ENCODE measurements at regions not wholly inside any gene's neighbourhood (a gene's known extent, or its start where the extent isn't known, plus 50 kb on each side); places are given as distances from the start of the nearest gene placed in this dataset.

DNA sequence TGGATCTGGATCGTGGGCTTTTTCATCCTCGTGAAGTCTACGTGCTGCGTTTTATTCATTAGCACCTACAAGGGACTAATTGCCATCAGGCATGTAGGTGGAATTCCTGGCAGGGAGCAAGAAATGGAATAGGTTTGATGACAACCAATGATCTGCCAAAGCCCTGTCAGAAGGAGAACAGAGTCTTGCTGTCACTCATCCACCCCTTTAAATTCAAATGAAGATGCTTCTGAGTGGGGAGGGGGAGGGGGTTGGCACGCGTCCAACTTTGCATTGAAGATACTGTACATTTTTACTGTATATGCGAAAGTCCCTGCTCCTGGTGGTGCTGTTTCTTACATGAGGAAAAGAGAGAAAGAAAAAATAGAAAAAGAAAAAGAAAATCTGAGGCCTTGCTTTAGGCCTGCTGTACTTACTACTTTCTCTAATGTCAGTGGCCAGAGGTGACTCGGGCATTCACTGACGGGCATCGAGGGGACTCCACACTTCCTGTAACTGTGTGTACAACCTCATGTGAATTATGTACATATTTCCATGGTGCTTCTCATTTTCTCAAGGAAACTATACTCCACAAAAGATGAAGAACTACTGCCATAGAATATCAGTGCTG is 569.1 kb downstream of the INHBA start:
- 71% methylated on average over 10 of the region's 10 CpGs for WGBS, 2 donors
- ATAC-seq (ENCODE audit: insufficient read depth, low FRiP score) = no peak
- H3K9me3 ChIP-seq (ENCODE audit: control insufficient read depth in 4 of 4, insufficient read depth in 3 of 4, low read length in 3 of 4) = no peaks in the 10 kb centered on the region

DNA sequence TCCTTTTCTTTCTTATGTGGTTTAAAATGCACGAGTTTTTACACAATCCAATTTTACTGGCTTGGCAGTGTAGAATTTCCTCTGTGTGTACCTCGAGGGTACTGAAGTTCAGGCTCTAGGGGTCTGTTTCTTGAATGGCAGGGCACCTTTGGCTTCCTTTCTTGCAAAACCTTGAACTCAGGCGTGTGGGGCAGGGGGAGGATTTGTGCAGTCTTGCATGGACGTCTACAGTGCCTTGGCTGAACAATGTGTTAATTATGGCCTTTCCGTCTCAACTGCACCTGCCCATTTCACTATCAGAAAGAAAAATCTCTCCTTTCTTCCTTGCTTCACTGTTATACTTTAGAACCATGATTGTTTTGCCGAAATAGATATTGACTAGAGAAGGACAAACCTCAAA is 570.9 kb downstream of the INHBA start:
- Histone ChIP-seq H3K4me1 (ENCODE audit: control insufficient read depth in 5 of 5, insufficient read depth in 5 of 5, low read length in 5 of 5) (peaks cover 0 to 1% (median 0%) of the 10 kb centered on the region in 5 donors), H3K27ac (ENCODE audit: low read depth in 1 of 2, low read length in 1 of 2) (no peak overlapping the region), H3K4me3 (no peak overlapping the region), H3K9me3 (ENCODE audit: control insufficient read depth in 4 of 4, insufficient read depth in 3 of 4, low read length in 3 of 4) (no peaks in the 10 kb centered on the region), H3K36me3 (ENCODE audit: control insufficient read depth in 4 of 4, insufficient read depth in 4 of 4, low read length in 4 of 4) (no peaks in the 10 kb centered on the region), H3K27me3 (ENCODE audit: control insufficient read depth in 3 of 3, insufficient read depth in 3 of 3, low read length in 2 of 3) (no peaks in the 10 kb centered on the region), H3K9ac (ENCODE audit: insufficient read depth in 1 of 2, low read length in 2 of 2) (no peak overlapping the region)
- no peak for ATAC-seq (ENCODE audit: insufficient read depth, low FRiP score)
- WGBS, 2 donors = 58 to 69% methylated on average over 6 of the region's 6 CpGs
- no peak for TF ChIP-seq CTCF (IDR thresholded peaks at IDR 0.05; ENCODE audit: control extremely low read depth, extremely low read depth)
- DNase-seq = no peak

More for the DNA sequence above, 569.1 kb downstream of the INHBA start:
- Histone ChIP-seq H3K27ac (ENCODE audit: low read depth in 1 of 2, low read length in 1 of 2) (no peak overlapping the region), H3K27me3 (ENCODE audit: control insufficient read depth in 3 of 3, insufficient read depth in 3 of 3, low read length in 2 of 3) (no peaks in the 10 kb centered on the region), H3K4me3 (no peak overlapping the region), H3K4me1 (ENCODE audit: control insufficient read depth in 5 of 5, insufficient read depth in 5 of 5, low read length in 5 of 5) (peaks cover 0 to 1% (median 0%) of the 10 kb centered on the region in 5 donors), H3K9ac (ENCODE audit: insufficient read depth in 1 of 2, low read length in 2 of 2) (no peak overlapping the region), H3K36me3 (ENCODE audit: control insufficient read depth in 4 of 4, insufficient read depth in 4 of 4, low read length in 4 of 4) (no peaks in the 10 kb centered on the region)
- TF ChIP-seq CTCF (IDR thresholded peaks at IDR 0.05; ENCODE audit: control extremely low read depth, extremely low read depth) = no peak
- no peak for DNase-seq

GRCh38 chr7:41130561-41131236 is 572.2 kb downstream of the INHBA start:
- peak in 1 of 3 donors; percentile 13 for DNase-seq

More at GRCh38 chr7:41130561-41131236, 572.2 kb downstream of the INHBA start:
- Histone ChIP-seq H3K4me1 (ENCODE audit: control insufficient read depth in 5 of 5, insufficient read depth in 5 of 5, low read length in 5 of 5) (peaks cover 0 to 1% (median 0%) of the 10 kb centered on the region in 5 donors), H3K9ac (ENCODE audit: insufficient read depth in 1 of 2, low read length in 2 of 2) (no peak overlapping the region), H3K4me3 (no peak overlapping the region), H3K27ac (ENCODE audit: low read depth in 1 of 2, low read length in 1 of 2) (no peak overlapping the region), H3K9me3 (ENCODE audit: control insufficient read depth in 4 of 4, insufficient read depth in 3 of 4, low read length in 3 of 4) (no peaks in the 10 kb centered on the region), H3K36me3 (ENCODE audit: control insufficient read depth in 4 of 4, insufficient read depth in 4 of 4, low read length in 4 of 4) (no peaks in the 10 kb centered on the region), H3K27me3 (ENCODE audit: control insufficient read depth in 3 of 3, insufficient read depth in 3 of 3, low read length in 2 of 3) (no peaks in the 10 kb centered on the region)
- no peak for ATAC-seq (ENCODE audit: insufficient read depth, low FRiP score)
- TF ChIP-seq CTCF (IDR thresholded peaks at IDR 0.05; ENCODE audit: control extremely low read depth, extremely low read depth) = no peak
- WGBS, 2 donors = 76 to 80% methylated on average over 10 of the region's 10 CpGs
